K562 (cell line): ENCODE measurements at regions not wholly inside any gene's neighbourhood (a gene's known extent, or its start where the extent isn't known, plus 50 kb on each side); places are given as distances from the start of the nearest gene placed in this dataset.

Source experiments
- ATF1 ChIP-seq, 2 experiments: fragments of 450-650 bp in 1 of 2; IDR thresholded peaks; 2 replicates each; pipeline ENCODE4 v1.6.1; 2016; ENCODE audit warnings: missing compliant biosample characterization in 1 of 2, missing genetic modification characterization in 1 of 2
- CBX3 ChIP-seq, 2 experiments: IDR thresholded peaks; 1 replicate in 1 of 2; 2 replicates in 1 of 2; pipeline ENCODE4 v1.6.1; 2012; ENCODE audit warnings: inconsistent platforms in 2 of 2, low read length in 2 of 2, borderline replicate concordance in 1 of 2, control low read depth in 1 of 2
- CEBPB ChIP-seq: fragments of 450-650 bp; IDR thresholded peaks from 2 replicates; pipeline ENCODE4 v1.6.1; 2016; ENCODE audit warnings: missing genetic modification characterization, missing compliant biosample characterization
- DMBX1 ChIP-seq: fragments of 250-450 bp; sonication (Bioruptor Pico); IDR thresholded peaks from 2 replicates; pipeline ENCODE4 v1.8.0; 2022; ENCODE audit warnings: inconsistent platforms, mild to moderate bottlenecking, moderate library complexity, borderline replicate concordance
- FOXA3 ChIP-seq, 2 experiments: fragments of 450-650 bp in 1 of 2; sonication (generic) in 1 of 2; formaldehyde crosslinking; IDR thresholded peaks in 1 of 2; conservative IDR thresholded peaks in 1 of 2; 2 replicates each; pipeline versions ENCODE4 v1.4.0 to v1.8.0; 2020 to 2022; ENCODE audit warnings: mild to moderate bottlenecking in 2 of 2, missing genetic modification reagents in 1 of 2
- GATA2 ChIP-seq: sonication (generic); formaldehyde crosslinking; IDR thresholded peaks from 2 replicates; pipeline ENCODE4 v1.4.0; 2020; ENCODE audit warnings: mild to moderate bottlenecking, missing genetic modification reagents
- HCFC1 ChIP-seq: IDR thresholded peaks from 2 replicates; pipeline ENCODE4 v1.6.1; 2012; ENCODE audit warnings: low read depth, low read length, improper control_type of control experiment
- HNRNPK ChIP-seq: fragments of 200-400 bp; formaldehyde crosslinking; IDR thresholded peaks from one replicate; pipeline ENCODE4 v1.6.1; 2018; ENCODE audit warnings: mild to moderate bottlenecking, low read depth, low read length; ENCODE audit not compliant: poor library complexity, severe bottlenecking
- HOXB6 ChIP-seq: fragments of 250-450 bp; sonication (Bioruptor Pico); IDR thresholded peaks from 2 replicates; pipeline ENCODE4 v1.5.1; 2022; ENCODE audit warnings: mild to moderate bottlenecking, borderline replicate concordance
- KLF1 ChIP-seq: fragments of 450-650 bp; IDR thresholded peaks from 2 replicates; pipeline ENCODE4 v1.6.1; 2016; ENCODE audit warnings: missing genetic modification characterization, missing compliant biosample characterization
- KLF6 ChIP-seq: fragments of 250-450 bp; sonication (Bioruptor Pico); IDR thresholded peaks from 2 replicates; pipeline ENCODE4 v1.4.0; 2020; ENCODE audit warnings: mild to moderate bottlenecking, moderate library complexity, borderline replicate concordance
- MEIS2 ChIP-seq: fragments of 450-650 bp; IDR thresholded peaks from 2 replicates; pipeline ENCODE4 v1.6.1; 2014; ENCODE audit warnings: mild to moderate bottlenecking; ENCODE audit not compliant: partially characterized antibody
- POLR3G ChIP-seq: IDR thresholded peaks from 2 replicates; pipeline ENCODE4 v1.6.1; 2011; ENCODE audit not compliant: insufficient read length, insufficient replicate concordance; ENCODE audit errors: extremely low read depth
- RB1 ChIP-seq: fragments of 450-650 bp; IDR thresholded peaks from 2 replicates; pipeline ENCODE4 v1.6.1; 2017; ENCODE audit warnings: low read depth, mild to moderate bottlenecking
- RHOXF2B ChIP-seq: fragments of 250-450 bp; sonication (Bioruptor Pico); conservative IDR thresholded peaks from 2 replicates; pipeline ENCODE4 v1.5.1; 2021
- SMC3 ChIP-seq: conservative IDR thresholded peaks from 2 replicates; pipeline ENCODE4 v1.6.1; 2011; ENCODE audit warnings: low read depth, low read length, improper control_type of control experiment; ENCODE audit not compliant: insufficient read depth
- TARDBP ChIP-seq: fragments of 450-650 bp; IDR thresholded peaks from 2 replicates; pipeline ENCODE4 v1.6.1; 2016
- ZFP1 ChIP-seq: fragments of 450-650 bp; formaldehyde crosslinking; IDR thresholded peaks from 2 replicates; pipeline ENCODE4 v1.4.0; 2020; ENCODE audit warnings: mild to moderate bottlenecking, mixed read lengths
- ZNF316 ChIP-seq: fragments of 450-650 bp; IDR thresholded peaks from 2 replicates; pipeline ENCODE4 v1.6.1; 2016
- ZNF583 ChIP-seq: fragments of 250-450 bp; sonication (Bioruptor Pico); IDR thresholded peaks from 2 replicates; pipeline ENCODE4 v1.4.0; 2020
- ZNF668 ChIP-seq: fragments of 250-450 bp; sonication (Bioruptor Pico); IDR thresholded peaks from 2 replicates; pipeline ENCODE4 v1.8.0; 2022; ENCODE audit warnings: mild to moderate bottlenecking, inconsistent platforms
- ZNF75A ChIP-seq: fragments of 450-650 bp; formaldehyde crosslinking; IDR thresholded peaks from 2 replicates; pipeline ENCODE4 v1.4.0; 2020; ENCODE audit warnings: mild to moderate bottlenecking
- ZNF766 ChIP-seq: fragments of 200-800 bp; sonication (Bioruptor generic); conservative IDR thresholded peaks from 2 replicates; pipeline ENCODE4 v1.6.1; 2016; ENCODE audit warnings: missing genetic modification characterization, missing compliant biosample characterization
- TF ChIP-seq, protein P1 (sequence below): fragments of 450-650 bp; IDR thresholded peaks from 2 replicates; pipeline ENCODE4 v1.6.1; 2016; ENCODE audit warnings: missing biosample characterization, missing genetic modification characterization
- TF ChIP-seq, protein P2 (sequence below): fragments of 450-650 bp; IDR thresholded peaks from 2 replicates; pipeline ENCODE4 v1.6.1; 2016; ENCODE audit warnings: antibody characterized with exemption
- TF ChIP-seq, protein P3 (sequence below): sonication (generic); formaldehyde crosslinking; IDR thresholded peaks from 2 replicates; pipeline ENCODE4 v1.8.0; 2022; ENCODE audit warnings: missing genetic modification reagents, mild to moderate bottlenecking, moderate library complexity, borderline replicate concordance

DNA sequence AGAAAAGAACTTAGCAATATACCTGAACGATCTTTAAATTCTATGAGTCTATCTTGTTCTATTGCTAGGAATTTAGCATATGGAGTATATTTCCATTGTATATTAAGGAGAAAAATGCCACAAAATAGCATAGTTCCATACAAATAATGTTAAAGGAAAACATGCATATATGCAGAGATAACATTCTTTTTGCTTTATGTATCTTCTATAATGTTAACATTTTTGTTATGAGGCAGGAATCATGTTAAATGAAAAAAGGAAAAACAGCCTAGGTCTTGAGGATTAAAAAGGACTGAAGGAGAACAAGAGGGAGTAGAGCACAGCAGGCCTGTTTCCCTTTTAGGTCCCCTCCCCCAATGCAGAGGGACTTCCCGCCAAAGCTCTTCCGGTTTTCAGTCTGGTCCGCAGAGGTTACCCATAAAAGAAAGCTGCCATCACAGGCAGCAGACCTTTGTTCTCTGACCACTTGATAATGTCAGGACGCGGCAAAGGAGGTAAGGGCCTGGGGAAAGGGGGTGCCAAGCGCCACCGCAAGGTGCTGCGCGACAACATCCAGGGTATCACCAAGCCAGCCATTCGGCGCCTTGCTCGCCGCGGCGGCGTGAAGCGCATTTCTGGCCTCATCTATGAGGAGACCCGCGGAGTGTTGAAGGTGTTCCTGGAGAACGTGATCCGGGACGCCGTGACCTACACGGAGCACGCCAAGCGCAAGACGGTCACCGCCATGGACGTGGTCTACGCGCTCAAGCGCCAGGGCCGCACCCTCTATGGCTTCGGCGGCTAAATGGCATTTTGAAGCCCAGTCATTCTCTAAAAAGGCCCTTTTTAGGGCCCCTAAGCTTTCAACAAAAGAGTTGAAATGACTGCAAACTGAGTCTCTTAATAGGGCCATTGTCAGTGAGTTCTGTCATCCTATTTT is 108.4 kb upstream of the PRSS16 start (continued):
- TF ChIP-seq, protein P1, sequence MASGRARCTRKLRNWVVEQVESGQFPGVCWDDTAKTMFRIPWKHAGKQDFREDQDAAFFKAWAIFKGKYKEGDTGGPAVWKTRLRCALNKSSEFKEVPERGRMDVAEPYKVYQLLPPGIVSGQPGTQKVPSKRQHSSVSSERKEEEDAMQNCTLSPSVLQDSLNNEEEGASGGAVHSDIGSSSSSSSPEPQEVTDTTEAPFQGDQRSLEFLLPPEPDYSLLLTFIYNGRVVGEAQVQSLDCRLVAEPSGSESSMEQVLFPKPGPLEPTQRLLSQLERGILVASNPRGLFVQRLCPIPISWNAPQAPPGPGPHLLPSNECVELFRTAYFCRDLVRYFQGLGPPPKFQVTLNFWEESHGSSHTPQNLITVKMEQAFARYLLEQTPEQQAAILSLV (tag) = no peak
- TF ChIP-seq ZNF668 (CRISPR knock-in tag) = peak; percentile 64; the same call in 1 of the 2 replicates
- TF ChIP-seq, protein P2, sequence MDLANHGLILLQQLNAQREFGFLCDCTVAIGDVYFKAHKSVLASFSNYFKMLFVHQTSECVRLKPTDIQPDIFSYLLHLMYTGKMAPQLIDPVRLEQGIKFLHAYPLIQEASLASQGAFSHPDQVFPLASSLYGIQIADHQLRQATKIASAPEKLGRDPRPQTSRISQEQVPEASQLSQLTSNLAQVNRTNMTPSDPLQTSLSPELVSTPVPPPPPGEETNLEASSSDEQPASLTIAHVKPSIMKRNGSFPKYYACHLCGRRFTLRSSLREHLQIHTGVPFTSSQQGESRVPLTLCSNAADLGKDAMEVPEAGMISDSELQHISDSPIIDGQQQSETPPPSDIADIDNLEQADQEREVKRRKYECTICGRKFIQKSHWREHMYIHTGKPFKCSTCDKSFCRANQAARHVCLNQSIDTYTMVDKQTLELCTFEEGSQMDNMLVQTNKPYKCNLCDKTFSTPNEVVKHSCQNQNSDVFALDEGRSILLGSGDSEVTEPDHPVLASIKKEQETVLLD = peak; percentile 78
- TF ChIP-seq GATA2 (CRISPR knock-in tag) = no peak
- 0 out of 2 replicates have a peak, but pooled peaks have one; percentile 20 for TF ChIP-seq ATF1 (CRISPR knock-in tag; IDR thresholded peaks at IDR 0.05)
- TF ChIP-seq ATF1 (tag; IDR thresholded peaks at IDR 0.05) = peak; percentile 62
- TF ChIP-seq TARDBP = 0 out of 2 replicates have a peak, but pooled peaks have one; percentile 31
- TF ChIP-seq CBX3 (IDR thresholded peaks at IDR 0.05; ENCODE audit: borderline replicate concordance in 1 of 2, low read length in 2 of 2) = peak in 1 of 2 experiments; percentile 90; a peak in 2 of 3 replicates
- TF ChIP-seq RHOXF2B (CRISPR knock-in tag) = peak; percentile 16; the same call in 1 of the 2 replicates
- no peak; the same call in 1 of the 2 replicates for TF ChIP-seq SMC3
- TF ChIP-seq ZFP1 = 0 out of 2 replicates have a peak, but pooled peaks have one; percentile 3
- TF ChIP-seq HNRNPK = no peak
- peak; percentile 89; the same call in 1 of the 2 replicates for TF ChIP-seq ZNF583 (CRISPR knock-in tag)
- peak in 1 of 2 experiments; percentile 67; a peak in 1 of 4 replicates for TF ChIP-seq FOXA3 (CRISPR knock-in tag; conservative IDR thresholded peaks at IDR 0.05 in 1 of 2, IDR thresholded peaks at IDR 0.05 in 1 of 2)
- TF ChIP-seq, protein P3, sequence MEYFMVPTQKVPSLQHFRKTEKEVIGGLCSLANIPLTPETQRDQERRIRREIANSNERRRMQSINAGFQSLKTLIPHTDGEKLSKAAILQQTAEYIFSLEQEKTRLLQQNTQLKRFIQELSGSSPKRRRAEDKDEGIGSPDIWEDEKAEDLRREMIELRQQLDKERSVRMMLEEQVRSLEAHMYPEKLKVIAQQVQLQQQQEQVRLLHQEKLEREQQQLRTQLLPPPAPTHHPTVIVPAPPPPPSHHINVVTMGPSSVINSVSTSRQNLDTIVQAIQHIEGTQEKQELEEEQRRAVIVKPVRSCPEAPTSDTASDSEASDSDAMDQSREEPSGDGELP (CRISPR knock-in tag) = peak; percentile 77
- peak; percentile 53; the same call in 1 of the 2 replicates for TF ChIP-seq HCFC1
- peak; percentile 74; the same call in 1 of the 2 replicates for TF ChIP-seq KLF1
- peak; percentile 62; the same call in 1 of the 2 replicates for TF ChIP-seq DMBX1 (CRISPR knock-in tag)
- no peak; the same call in 1 of the 2 replicates for TF ChIP-seq KLF6 (CRISPR knock-in tag)
- TF ChIP-seq RB1 = peak; percentile 100
- TF ChIP-seq ZNF75A (CRISPR knock-in tag) = no peak
- TF ChIP-seq POLR3G = no peak
- TF ChIP-seq ZNF766 = peak; percentile 71; the same call in 1 of the 2 replicates
- no peak for TF ChIP-seq ZNF316
- TF ChIP-seq MEIS2 = peak; percentile 15
- 0 out of 2 replicates have a peak, but pooled peaks have one; percentile 7 for TF ChIP-seq HOXB6 (CRISPR knock-in tag)
- TF ChIP-seq CEBPB (tag) = no peak
